ENCODE measurements at regions not wholly inside any gene's neighbourhood (a gene's known extent, or its start where the extent isn't known, plus 50 kb on each side); places are given as distances from the start of the nearest gene placed in this dataset.
"Not testable (repeated sequence)": the region's sequence is repeated elsewhere in the genome, so short reads cannot be mapped to it uniquely, and the experiment has no call there.

- not testable (repeated sequence) for DNase-seq (ENCODE audit: low read depth in 1 of 2, low spot score in 1 of 2)
These were observed 858.8 kb downstream of the TUBA3C start for GRCh38 chr13:18322821-18323220.

DNA sequence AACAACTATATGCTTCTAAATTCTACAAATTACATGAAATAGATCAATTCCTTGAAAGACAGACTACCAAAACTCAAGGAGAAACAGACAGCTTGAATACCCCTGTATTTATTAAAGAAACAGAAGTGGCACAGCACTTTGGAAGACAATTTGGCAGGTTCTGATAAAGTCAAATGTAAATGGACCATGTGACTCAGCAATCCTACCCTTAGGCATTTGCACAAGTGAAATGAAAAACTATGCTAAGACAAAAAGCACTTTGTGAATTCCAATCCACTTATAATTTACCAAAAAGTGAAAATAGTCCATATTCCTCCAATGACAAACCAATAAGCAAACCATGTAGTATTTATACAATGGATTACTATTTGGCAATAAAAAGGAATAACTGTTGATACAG lies 862.0 kb downstream of the TUBA3C start:
- DNase-seq (ENCODE audit: low read depth in 1 of 2, low spot score in 1 of 2), result not testable (repeated sequence)

DNA sequence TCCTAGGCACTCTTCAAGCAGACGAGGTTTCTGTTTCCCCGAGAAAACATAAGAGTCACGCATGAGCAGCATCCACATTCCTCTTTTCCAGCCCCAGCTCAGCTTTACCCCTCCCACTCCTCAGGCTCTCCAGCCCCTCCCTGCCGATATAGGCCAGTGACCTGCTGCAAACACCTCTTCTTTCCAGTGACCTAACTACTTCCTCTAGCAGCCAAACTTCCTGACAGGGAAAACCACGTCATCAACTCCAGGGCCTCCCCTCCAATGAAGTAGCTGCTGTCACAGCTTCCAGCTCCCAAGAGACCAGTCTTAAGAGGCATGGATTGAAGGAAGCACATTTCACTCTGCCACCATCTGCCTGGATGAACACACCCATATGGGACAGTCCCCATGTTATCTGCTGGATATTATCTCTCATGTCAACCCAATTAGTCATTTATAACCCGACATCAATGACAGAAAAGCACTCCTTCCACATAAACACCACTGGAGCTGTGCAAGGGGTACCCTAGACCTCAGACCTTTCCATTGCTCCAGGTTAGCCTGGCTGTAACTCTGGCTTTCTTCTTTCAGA lies 878.3 kb downstream of the TUBA3C start:
- not testable (repeated sequence) for DNase-seq (ENCODE audit: low read depth in 1 of 2, low spot score in 1 of 2)

- not testable (repeated sequence) for DNase-seq (ENCODE audit: low read depth in 1 of 2, low spot score in 1 of 2)
These were observed 880.7 kb downstream of the TUBA3C start for GRCh38 chr13:18300968-18301367.

DNA sequence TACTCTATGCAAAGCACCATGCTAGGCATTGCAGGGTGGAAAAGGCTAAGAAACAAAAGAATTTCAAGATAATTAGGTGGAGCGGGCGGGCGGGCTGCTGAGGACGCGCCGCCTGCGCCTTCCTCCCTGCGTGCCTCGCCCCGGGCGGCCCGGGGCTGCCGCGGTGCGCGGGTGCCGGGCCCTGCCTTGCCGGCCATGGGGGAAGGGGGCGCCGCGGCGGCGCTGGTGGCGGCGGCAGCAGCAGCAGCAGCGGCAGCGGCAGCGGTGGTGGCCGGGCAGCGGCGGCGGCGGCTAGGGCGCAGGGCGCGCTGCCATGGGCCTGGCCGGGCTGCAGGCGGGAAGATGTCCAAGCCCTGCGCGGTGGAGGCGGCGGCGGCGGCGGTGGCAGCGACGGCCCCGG lies 884.3 kb downstream of the TUBA3C start:
- DNase-seq (ENCODE audit: low read depth in 1 of 2, low spot score in 1 of 2), result not testable (repeated sequence)

- not testable (repeated sequence) for DNase-seq (ENCODE audit: low read depth in 1 of 2, low spot score in 1 of 2)
These were observed 885.0 kb downstream of the TUBA3C start for GRCh38 chr13:18296617-18297016.

- DNase-seq (ENCODE audit: low read depth in 1 of 2, low spot score in 1 of 2), result not testable (repeated sequence)
These were observed 887.3 kb downstream of the TUBA3C start for GRCh38 chr13:18294311-18294710.

- DNase-seq (ENCODE audit: low read depth in 1 of 2, low spot score in 1 of 2), result not testable (repeated sequence)
These were observed 894.8 kb downstream of the TUBA3C start for GRCh38 chr13:18286848-18287247.

- DNase-seq (ENCODE audit: low read depth in 1 of 2, low spot score in 1 of 2), result not testable (repeated sequence)
These were observed 896.0 kb downstream of the TUBA3C start for GRCh38 chr13:18285663-18286062.

GRCh38 chr13:18284040-18284439 lies 897.6 kb downstream of the TUBA3C start:
- not testable (repeated sequence) for DNase-seq (ENCODE audit: low read depth in 1 of 2, low spot score in 1 of 2)

DNA sequence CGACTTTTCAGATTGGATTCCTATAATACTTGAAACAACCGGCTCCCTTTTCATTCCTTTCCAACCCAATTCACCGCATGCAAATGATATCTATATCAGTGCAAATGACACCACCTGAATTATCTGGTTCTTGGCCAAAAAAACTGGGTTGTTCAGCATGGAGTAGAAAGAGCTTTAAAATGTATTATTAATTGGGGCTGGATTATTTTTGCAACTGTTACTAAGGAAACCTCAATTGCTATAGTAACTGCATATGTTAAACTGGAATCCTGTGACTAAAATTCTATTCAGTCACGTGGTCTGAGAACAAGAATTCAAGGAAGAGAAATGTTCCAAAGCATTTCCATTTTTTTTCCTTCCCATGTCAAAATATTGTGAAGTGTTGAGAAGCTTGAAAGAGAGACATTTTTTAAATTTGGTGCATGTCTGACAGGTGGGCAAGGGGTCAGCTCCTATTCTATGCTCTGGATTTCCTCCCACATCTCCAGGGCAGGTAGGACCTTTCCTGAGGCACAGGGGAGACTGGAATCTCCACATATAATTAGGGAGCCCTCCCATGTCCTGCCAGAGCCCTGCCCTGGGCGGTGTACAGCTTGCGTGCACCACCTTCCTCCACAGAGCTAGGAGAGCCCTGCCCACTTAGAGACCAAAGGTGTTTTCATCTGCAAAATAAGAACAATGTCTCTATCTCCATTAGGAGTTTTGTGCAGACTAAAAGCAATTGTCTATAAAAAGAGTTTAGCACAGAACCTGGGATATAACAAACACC lies 899.6 kb downstream of the TUBA3C start:
- not testable (repeated sequence) for DNase-seq (ENCODE audit: low read depth in 1 of 2, low spot score in 1 of 2)

DNA sequence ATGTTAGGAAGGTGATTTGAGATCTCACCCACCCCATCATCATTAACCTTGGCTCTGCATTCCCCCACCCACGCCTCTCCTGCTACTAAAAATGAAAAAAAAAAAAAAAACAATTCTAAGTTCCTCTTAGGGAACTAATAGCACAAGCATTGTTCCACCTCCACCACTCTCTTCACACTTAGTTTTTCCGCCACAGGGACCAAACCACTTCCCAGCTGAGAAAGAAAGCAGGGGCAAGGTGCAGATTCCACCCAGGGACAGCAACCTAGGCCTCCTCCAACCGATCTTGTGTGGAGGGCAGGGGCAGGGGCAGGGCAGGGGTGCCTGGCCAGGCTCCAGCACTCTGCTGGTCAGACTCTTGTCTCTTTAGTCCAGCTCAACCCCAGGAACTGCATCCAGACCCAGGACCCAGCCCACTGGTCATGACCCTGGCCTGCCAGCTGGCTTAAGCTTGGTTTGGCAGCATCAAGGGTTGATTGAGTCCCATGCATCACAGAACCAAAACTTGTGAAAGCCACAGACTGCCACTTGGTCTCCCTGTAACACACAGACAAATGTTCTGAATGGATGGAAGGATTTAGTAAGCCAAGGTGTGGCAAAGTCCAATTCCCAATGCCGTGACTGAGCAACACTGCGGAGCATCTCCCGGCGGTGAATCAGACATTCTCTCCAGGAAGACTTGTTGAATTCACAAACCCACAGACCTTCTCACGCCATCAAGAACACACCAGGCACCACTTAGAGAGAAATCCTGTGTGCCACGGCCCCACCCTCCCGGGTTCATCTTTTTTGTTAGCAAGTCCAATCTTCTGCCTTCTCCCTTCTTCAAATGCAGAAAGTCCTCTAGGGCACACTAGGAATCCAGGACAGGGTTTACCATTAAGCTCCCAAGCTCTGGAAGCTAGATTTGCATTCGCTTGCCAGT lies 900.5 kb downstream of the TUBA3C start:
- not testable (repeated sequence) for DNase-seq (ENCODE audit: low read depth in 1 of 2, low spot score in 1 of 2)

- not testable (repeated sequence) for DNase-seq (ENCODE audit: low read depth in 1 of 2, low spot score in 1 of 2)
These were observed 901.7 kb downstream of the TUBA3C start for GRCh38 chr13:18279971-18280370.

- DNase-seq (ENCODE audit: low read depth in 1 of 2, low spot score in 1 of 2), result not testable (repeated sequence)
These were observed 904.3 kb downstream of the TUBA3C start for GRCh38 chr13:18277372-18277771.

- not testable (repeated sequence) for DNase-seq (ENCODE audit: low read depth in 1 of 2, low spot score in 1 of 2)
These were observed 905.3 kb downstream of the TUBA3C start for GRCh38 chr13:18276280-18276679.

DNA sequence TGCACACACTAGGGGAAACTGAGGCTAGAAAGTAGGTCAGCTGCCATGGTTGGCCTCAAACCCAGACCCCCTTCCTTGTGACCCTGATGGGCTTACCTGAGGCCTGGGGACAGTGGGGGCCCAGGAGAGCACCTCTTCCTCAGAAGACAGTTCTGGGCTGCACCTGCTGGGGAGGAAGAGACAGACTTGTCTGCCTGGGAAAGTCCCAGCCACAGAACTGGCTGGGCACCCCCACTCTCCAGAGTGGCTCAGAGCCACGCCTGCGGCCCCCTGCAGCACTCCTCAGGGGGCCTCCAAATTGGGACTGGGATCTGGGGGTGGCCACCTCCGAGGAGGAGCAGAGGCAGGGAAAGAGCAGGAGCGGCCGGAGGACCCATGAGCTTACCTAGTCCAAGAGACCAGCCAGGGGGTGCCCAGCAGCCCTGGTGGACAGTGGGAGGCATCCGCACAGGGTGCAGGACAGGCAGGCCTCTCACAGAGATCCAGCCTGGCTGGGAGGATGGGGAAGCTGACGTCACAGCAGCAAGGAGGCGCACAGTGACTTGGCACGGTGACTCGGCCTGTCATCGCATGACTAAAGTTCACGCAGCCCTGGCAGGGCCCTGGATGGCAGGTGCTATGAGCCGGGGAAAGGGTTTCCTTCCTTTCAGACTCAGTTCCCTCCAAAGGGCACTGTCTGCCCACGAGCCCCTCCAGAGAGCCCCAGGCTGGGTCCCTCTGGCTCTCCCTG lies 907.7 kb downstream of the TUBA3C start:
- DNase-seq (ENCODE audit: low read depth in 1 of 2, low spot score in 1 of 2), result not testable (repeated sequence)

- DNase-seq (ENCODE audit: low read depth in 1 of 2, low spot score in 1 of 2), result not testable (repeated sequence)
These were observed 922.7 kb downstream of the TUBA3C start for GRCh38 chr13:18258801-18259419.

GRCh38 chr13:18257686-18258085 lies 923.9 kb downstream of the TUBA3C start:
- not testable (repeated sequence) for DNase-seq (ENCODE audit: low read depth in 1 of 2, low spot score in 1 of 2)

DNA sequence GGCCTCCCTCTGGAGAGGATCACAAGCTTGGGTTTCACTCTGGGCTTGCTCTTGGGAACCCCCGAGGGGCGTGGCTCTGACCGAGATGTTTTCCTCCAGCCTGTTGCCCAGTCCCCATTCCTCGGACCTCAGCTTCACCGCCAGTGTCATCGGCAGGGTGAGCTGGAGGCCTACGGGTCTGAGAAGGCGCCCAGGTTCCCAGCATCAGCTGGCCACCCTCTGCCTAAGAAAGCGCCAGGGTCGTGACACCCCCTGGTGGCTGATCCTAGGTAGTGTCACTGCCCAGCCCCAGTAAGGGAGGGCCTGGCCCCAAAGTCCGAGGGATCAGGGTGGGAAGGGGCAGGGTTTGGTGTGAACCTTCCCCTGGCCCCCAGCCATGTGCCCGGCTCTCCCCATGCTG lies 928.8 kb downstream of the TUBA3C start:
- DNase-seq (ENCODE audit: low read depth in 1 of 2, low spot score in 1 of 2), result not testable (repeated sequence)

DNA sequence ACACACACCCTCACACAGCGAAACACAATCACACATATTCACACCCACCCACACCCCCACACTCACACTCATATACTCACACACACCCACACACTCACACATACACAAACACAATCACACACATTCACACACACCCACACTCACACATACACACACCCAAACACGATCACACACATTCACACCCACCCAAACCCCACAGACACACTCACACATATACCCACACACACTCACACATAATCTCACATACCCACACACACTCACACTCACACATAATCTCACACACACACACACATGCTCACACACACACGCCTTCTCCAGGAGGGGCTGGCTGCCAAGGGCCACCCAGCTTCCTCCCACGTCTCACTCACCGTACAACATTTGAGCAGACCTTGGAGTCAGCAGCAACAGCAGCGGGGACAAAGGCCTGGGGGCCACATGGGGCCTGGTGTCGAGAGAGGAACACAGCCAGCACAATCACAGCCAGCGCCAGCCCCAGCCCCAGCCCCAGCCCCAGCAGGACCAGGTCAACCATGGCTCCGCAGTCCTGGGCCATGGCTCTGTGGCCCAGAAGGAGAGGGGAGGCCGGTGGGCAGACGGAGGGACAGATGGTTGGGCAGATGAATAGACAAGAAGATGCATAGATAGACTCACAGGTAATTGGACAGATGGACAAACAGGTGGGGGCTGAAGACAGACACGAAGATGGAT lies 932.9 kb downstream of the TUBA3C start:
- DNase-seq (ENCODE audit: low read depth in 1 of 2, low spot score in 1 of 2), result not testable (repeated sequence)
